ENCODE measurements at regions not wholly inside any gene's neighbourhood (a gene's known extent, or its start where the extent isn't known, plus 50 kb on each side); places are given as distances from the start of the nearest gene placed in this dataset.

GRCh38 chr12:87039536-87039935, 783.3 kb upstream of the MGAT4C start:
- TF ChIP-seq CTCF (IDR thresholded peaks at IDR 0.05) (no peak), POLR2A (IDR thresholded peaks at IDR 0.05) (no peak)
